ENCODE measurements at regions not wholly inside any gene's neighbourhood (a gene's known extent, or its start where the extent isn't known, plus 50 kb on each side); places are given as distances from the start of the nearest gene placed in this dataset.

- DNase-seq (ENCODE audit: insufficient read length, low spot score, missing footprints): no peak
- no peak for TF ChIP-seq CTCF (IDR thresholded peaks at IDR 0.05; ENCODE audit: extremely low read depth, low read depth, low read length)
- no peaks in the 10 kb centered on the region for H3K27me3 ChIP-seq (ENCODE audit: insufficient read depth, low read length)
- no peaks in the 10 kb centered on the region for H3K79me2 ChIP-seq (ENCODE audit: insufficient read depth, low read length)
- no peaks in the 10 kb centered on the region for H3K9me3 ChIP-seq (ENCODE audit: low read depth, low read length)
- H2AFZ ChIP-seq (ENCODE audit: low read length): no peak overlapping the region
- H3K4me1 ChIP-seq (ENCODE audit: insufficient read depth, low read length): no peaks in the 10 kb centered on the region
- no peak overlapping the region for H3K4me3 ChIP-seq (ENCODE audit: insufficient read depth, low read length)
- no peak overlapping the region for H3K27ac ChIP-seq (ENCODE audit: low read depth, low read length)
- no peak overlapping the region for H3K4me2 ChIP-seq (ENCODE audit: insufficient read depth, low read length)
- H4K20me1 ChIP-seq (ENCODE audit: insufficient read depth, low read length): no peaks in the 10 kb centered on the region
- no peaks in the 10 kb centered on the region for H3K36me3 ChIP-seq (ENCODE audit: insufficient read depth, low read length)
Measured at GRCh38 chr9:89698411-89699005, 93.7 kb downstream of the GADD45G start.

- no peak overlapping the region for H3K4me2 ChIP-seq (ENCODE audit: insufficient read depth, low read length)
- TF ChIP-seq CTCF (IDR thresholded peaks at IDR 0.05; ENCODE audit: extremely low read depth, low read depth, low read length): no peak
- no peak overlapping the region for H3K27ac ChIP-seq (ENCODE audit: low read depth, low read length)
Measured at GRCh38 chr9:89699646-89700045, 94.8 kb downstream of the GADD45G start.

GRCh38 chr9:89701221-89701798 is 96.5 kb downstream of the GADD45G start:
- no peaks in the 10 kb centered on the region for H3K79me2 ChIP-seq (ENCODE audit: insufficient read depth, low read length)
- no peaks in the 10 kb centered on the region for H3K27me3 ChIP-seq (ENCODE audit: insufficient read depth, low read length)
- TF ChIP-seq CTCF (IDR thresholded peaks at IDR 0.05; ENCODE audit: extremely low read depth, low read depth, low read length): no peak
- H2AFZ ChIP-seq (ENCODE audit: low read length): no peak overlapping the region
- no peak for DNase-seq (ENCODE audit: insufficient read length, low spot score, missing footprints)
- H3K9me3 ChIP-seq (ENCODE audit: low read depth, low read length): no peaks in the 10 kb centered on the region
- no peaks in the 10 kb centered on the region for H4K20me1 ChIP-seq (ENCODE audit: insufficient read depth, low read length)
- no peak overlapping the region for H3K4me3 ChIP-seq (ENCODE audit: insufficient read depth, low read length)
- no peaks in the 10 kb centered on the region for H3K4me1 ChIP-seq (ENCODE audit: insufficient read depth, low read length)
- no peak overlapping the region for H3K4me2 ChIP-seq (ENCODE audit: insufficient read depth, low read length)
- H3K36me3 ChIP-seq (ENCODE audit: insufficient read depth, low read length): no peaks in the 10 kb centered on the region
- no peak overlapping the region for H3K27ac ChIP-seq (ENCODE audit: low read depth, low read length)

More at GRCh38 chr9:89699646-89700045, 94.8 kb downstream of the GADD45G start:
- Histone ChIP-seq H4K20me1 (ENCODE audit: insufficient read depth, low read length) (no peaks in the 10 kb centered on the region), H3K9me3 (ENCODE audit: low read depth, low read length) (no peaks in the 10 kb centered on the region), H3K79me2 (ENCODE audit: insufficient read depth, low read length) (no peaks in the 10 kb centered on the region), H3K27me3 (ENCODE audit: insufficient read depth, low read length) (no peaks in the 10 kb centered on the region), H3K36me3 (ENCODE audit: insufficient read depth, low read length) (no peaks in the 10 kb centered on the region), H2AFZ (ENCODE audit: low read length) (no peak overlapping the region), H3K4me3 (ENCODE audit: insufficient read depth, low read length) (no peak overlapping the region), H3K4me1 (ENCODE audit: insufficient read depth, low read length) (no peaks in the 10 kb centered on the region)
- no peak for DNase-seq (ENCODE audit: insufficient read length, low spot score, missing footprints)

GRCh38 chr9:89702401-89702800 is 97.6 kb downstream of the GADD45G start:
- no peaks in the 10 kb centered on the region for H4K20me1 ChIP-seq (ENCODE audit: insufficient read depth, low read length)
- no peaks in the 10 kb centered on the region for H3K36me3 ChIP-seq (ENCODE audit: insufficient read depth, low read length)
- H3K4me3 ChIP-seq (ENCODE audit: insufficient read depth, low read length): no peak overlapping the region
- H3K27ac ChIP-seq (ENCODE audit: low read depth, low read length): no peak overlapping the region
- DNase-seq (ENCODE audit: insufficient read length, low spot score, missing footprints): no peak
- H3K79me2 ChIP-seq (ENCODE audit: insufficient read depth, low read length): no peaks in the 10 kb centered on the region
- no peak overlapping the region for H3K4me2 ChIP-seq (ENCODE audit: insufficient read depth, low read length)
- no peaks in the 10 kb centered on the region for H3K4me1 ChIP-seq (ENCODE audit: insufficient read depth, low read length)
- no peaks in the 10 kb centered on the region for H3K27me3 ChIP-seq (ENCODE audit: insufficient read depth, low read length)
- no peak for TF ChIP-seq CTCF (IDR thresholded peaks at IDR 0.05; ENCODE audit: extremely low read depth, low read depth, low read length)
- H2AFZ ChIP-seq (ENCODE audit: low read length): no peak overlapping the region
- H3K9me3 ChIP-seq (ENCODE audit: low read depth, low read length): no peaks in the 10 kb centered on the region
